Posterior cingulate gyrus (tissue), 11 donors: ENCODE measurements at regions not wholly inside any gene's neighbourhood (a gene's known extent, or its start where the extent isn't known, plus 50 kb on each side); places are given as distances from the start of the nearest gene placed in this dataset.

ENCODE experiments used
- DNase-seq, 10 donors: peaks; one replicate each; pipeline versions ENCODE4 v3.0.0 to v3.0.0-alpha.2; 2020 to 2021; ENCODE audit warnings: mixed read lengths in 3 of 10
- intact Hi-C: fragments of 100-400 bp; cut with DNase I; formaldehyde crosslinking; loops from one replicate; pipeline ENCODE4 v1.15.1; 2023

- intact Hi-C loops: no loop called here
Observed at GRCh38 chr21:35585878-35586277, 474.4 kb downstream of the SETD4 start.

DNA sequence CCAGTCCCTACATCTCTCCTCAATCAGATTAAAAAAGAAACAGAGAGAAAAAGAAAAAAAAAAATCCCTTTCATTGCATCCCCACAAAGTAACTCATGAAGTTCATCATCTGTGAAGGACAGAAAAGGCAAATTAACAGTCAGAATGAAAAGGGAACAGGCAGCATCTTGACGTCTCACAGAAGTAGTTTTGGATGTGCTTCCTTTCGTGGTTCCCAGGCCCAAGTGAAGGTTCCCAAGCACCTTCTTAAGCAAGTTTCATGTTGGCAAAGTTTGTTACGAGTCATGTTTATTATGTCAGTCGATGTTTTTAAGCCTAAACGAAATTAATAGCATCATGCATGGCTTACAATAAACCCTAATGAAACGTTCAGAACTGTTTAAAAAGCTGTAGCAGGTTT, 475.2 kb downstream of the SETD4 start:
- intact Hi-C loops: no loop called here

More at GRCh38 chr21:35585878-35586277, 474.4 kb downstream of the SETD4 start:
- DNase-seq: no peak

GRCh38 chr21:35583566-35584216, 476.6 kb downstream of the SETD4 start:
- DNase-seq: no peak
- intact Hi-C loops: no loop called here

More for the DNA sequence above, 475.2 kb downstream of the SETD4 start:
- DNase-seq: no peak

DNA sequence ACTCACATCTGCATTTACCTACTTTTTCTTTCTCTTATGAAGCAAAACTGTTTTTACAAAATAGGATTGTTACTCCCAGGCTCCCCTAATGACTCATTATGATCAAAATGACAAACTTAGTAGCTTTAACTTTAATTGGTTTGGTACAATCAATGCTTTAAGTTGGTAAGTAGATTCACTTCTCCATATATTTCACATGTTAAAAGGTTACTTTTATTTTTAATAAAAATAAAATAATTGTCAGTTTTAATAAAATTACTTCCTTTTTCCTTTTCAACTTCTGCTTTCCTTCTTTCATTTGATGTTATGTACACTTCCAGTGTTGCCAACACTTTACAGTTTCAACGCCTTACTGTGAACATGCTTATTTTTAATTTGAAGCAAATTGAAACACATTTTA, 477.6 kb downstream of the SETD4 start:
- intact Hi-C loops: no loop called here
- DNase-seq: no peak

DNA sequence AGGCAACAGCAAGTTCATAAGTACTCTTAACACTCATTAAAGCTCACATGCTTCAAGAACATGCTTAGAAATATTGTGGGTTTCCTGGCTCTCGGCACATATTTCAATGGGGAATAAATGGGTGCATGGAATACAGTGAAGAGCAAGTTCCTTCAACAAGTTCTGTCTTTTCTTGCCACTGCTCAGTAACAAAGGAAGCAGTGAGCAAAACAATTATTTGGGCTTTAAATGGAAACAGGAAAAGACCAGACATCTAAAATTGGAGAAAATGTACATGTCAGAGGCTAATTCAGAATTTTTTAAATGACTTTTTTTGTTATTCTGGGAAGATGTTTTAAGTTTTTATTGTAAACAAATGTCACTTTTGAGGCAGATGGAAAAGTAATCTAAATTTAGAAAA, 478.7 kb downstream of the SETD4 start:
- no peak for DNase-seq
- intact Hi-C loops: no loop called here

- DNase-seq: no peak
- intact Hi-C loops: no loop called here
Observed at GRCh38 chr21:35579520-35580293, 480.6 kb downstream of the SETD4 start.

GRCh38 chr21:35578831-35579471, 481.4 kb downstream of the SETD4 start:
- peak in 1 of 10 donors; percentile 11 for DNase-seq
- intact Hi-C loops: no loop called here

GRCh38 chr21:35578347-35578782, 482.0 kb downstream of the SETD4 start:
- intact Hi-C loops: no loop called here
- DNase-seq: no peak

- no peak for DNase-seq
- intact Hi-C loops: no loop called here
Observed at GRCh38 chr21:35575280-35575915, 484.9 kb downstream of the SETD4 start.

- no peak for DNase-seq
Observed at GRCh38 chr21:35573472-35574374, 486.6 kb downstream of the SETD4 start.

GRCh38 chr21:35571910-35572309, 488.4 kb downstream of the SETD4 start:
- intact Hi-C loops: no loop called here

More at GRCh38 chr21:35573472-35574374, 486.6 kb downstream of the SETD4 start:
- intact Hi-C loops: no loop called here

GRCh38 chr21:35568643-35569042, 491.7 kb downstream of the SETD4 start:
- intact Hi-C loops: no loop called here
- DNase-seq: no peak

More at GRCh38 chr21:35571910-35572309, 488.4 kb downstream of the SETD4 start:
- no peak for DNase-seq

GRCh38 chr21:35566874-35567273, 493.5 kb downstream of the SETD4 start:
- DNase-seq: no peak
- intact Hi-C loops: no loop called here

- intact Hi-C loops: no loop called here
- no peak for DNase-seq
Observed at GRCh38 chr21:35565204-35565611, 495.1 kb downstream of the SETD4 start.

DNA sequence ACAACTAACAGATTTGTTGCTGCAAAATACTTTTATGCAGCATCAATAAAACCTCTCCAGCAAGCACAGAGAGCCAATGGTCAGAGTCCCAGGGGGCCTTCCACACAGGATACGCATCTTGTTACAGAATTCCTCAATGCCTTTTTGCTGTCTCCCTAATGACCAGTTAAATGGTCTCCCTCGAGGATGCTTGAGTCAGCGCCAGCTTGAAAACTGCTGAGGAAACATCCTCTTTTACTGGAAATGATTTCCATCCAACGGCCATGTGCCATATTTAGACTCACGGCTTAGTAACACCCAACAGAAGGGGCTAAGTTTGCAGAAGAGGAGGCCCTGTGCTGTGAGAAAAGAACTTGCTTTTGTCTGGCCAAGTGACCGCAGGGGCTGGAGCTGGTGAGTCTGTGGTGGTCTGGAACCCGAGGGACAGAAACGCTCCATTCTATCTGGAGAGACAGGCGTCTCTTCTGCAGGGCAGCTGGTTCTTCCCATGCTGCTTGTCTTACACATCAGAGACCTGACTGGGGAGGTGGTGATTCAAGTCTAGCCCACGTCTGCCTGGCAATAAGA, 496.4 kb downstream of the SETD4 start:
- peak in 5 of 10 donors; percentile 7 to 77 (median 12) for DNase-seq
- intact Hi-C loops: no loop called here

DNA sequence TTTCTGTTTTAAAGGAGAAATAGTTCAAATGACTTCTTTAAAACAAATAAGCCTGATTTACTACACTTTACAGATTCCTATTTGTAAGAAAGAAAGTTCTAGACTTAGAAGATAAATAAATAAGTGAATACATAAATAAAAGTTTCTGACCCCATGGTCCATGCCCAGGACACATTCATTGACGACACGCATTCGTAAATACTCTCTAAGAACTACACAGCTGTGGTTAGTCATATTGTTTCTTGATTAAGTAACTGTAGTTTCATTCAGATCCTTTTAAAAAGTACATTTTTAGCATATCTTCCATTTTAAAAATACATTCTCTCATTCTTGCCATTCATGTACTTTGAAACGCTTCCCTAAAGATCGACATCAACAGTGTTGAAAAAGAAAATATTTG, 497.4 kb downstream of the SETD4 start:
- no peak for DNase-seq
- intact Hi-C loops: no loop called here

- intact Hi-C loops: no loop called here
- DNase-seq: no peak
Observed at GRCh38 chr21:35561116-35561515, 499.2 kb downstream of the SETD4 start.

DNA sequence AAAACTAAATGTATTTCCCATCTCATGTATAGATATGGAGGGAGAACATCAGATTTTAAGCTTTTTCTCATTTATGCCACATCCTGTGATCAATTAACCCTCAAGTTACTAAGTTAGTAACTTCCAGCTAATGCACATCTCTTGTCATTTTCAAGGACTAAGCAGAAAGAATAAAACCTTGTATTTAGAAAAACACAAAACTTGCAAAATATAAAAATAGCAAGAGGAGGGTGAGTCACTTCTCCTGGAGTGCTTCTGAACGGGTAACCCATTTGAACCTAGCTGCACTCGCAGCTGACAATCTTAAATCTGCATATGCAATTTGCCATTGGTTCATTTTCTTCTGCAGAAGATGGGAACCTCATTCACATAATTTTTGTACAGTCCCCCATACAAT, 500.5 kb downstream of the SETD4 start:
- DNase-seq: no peak
- intact Hi-C loops: no loop called here

GRCh38 chr21:35559128-35559828, 501.0 kb downstream of the SETD4 start:
- intact Hi-C loops: no loop called here
- DNase-seq: no peak
